H9 (cell line): ENCODE measurements at regions not wholly inside any gene's neighbourhood (a gene's known extent, or its start where the extent isn't known, plus 50 kb on each side); places are given as distances from the start of the nearest gene placed in this dataset.

Source experiments
- DNase-seq: peaks from one replicate; pipeline ENCODE4 v3.0.0-alpha.2; 2017
- H2AFZ ChIP-seq: one replicate; pipeline ENCODE4 v1.6.1; 2013; ENCODE audit warnings: mild to moderate bottlenecking, low read length, control low read depth, moderate library complexity
- H2AK5ac ChIP-seq: 2 replicates; pipeline ENCODE4 v1.6.1; 2013; ENCODE audit warnings: low read length, control low read depth, mixed read lengths; ENCODE audit not compliant: insufficient read length
- H2BK120ac ChIP-seq: one replicate; pipeline ENCODE4 v1.6.1; 2013; ENCODE audit warnings: low read depth, mild to moderate bottlenecking, low read length, control low read depth, inconsistent platforms; ENCODE audit not compliant: poor library complexity, severe bottlenecking
- H2BK12ac ChIP-seq: 2 replicates; pipeline ENCODE4 v1.6.1; 2013; ENCODE audit warnings: low read length, control low read depth, mixed read lengths, low read depth; ENCODE audit not compliant: insufficient read length
- H2BK15ac ChIP-seq: 2 replicates; pipeline ENCODE4 v1.6.1; 2013; ENCODE audit warnings: low read depth, low read length, control low read depth
- H2BK20ac ChIP-seq: one replicate; pipeline ENCODE4 v1.6.1; 2013; ENCODE audit warnings: low read depth, mild to moderate bottlenecking, low read length, control low read depth, inconsistent platforms; ENCODE audit not compliant: poor library complexity, severe bottlenecking
- H2BK5ac ChIP-seq: 2 replicates; pipeline ENCODE4 v1.6.1; 2013; ENCODE audit warnings: low read length, control low read depth, mixed read lengths; ENCODE audit not compliant: insufficient read length
- H3K14ac ChIP-seq: 2 replicates; pipeline ENCODE4 v1.6.1; 2013; ENCODE audit warnings: low read length, control low read depth; ENCODE audit not compliant: insufficient read depth
- H3K18ac ChIP-seq: 2 replicates; pipeline ENCODE4 v1.6.1; 2013; ENCODE audit warnings: low read depth, mild to moderate bottlenecking, mixed read lengths, low read length, control low read depth; ENCODE audit not compliant: insufficient read length
- H3K23ac ChIP-seq: 2 replicates; pipeline ENCODE4 v1.6.1; 2013; ENCODE audit warnings: low read length, control low read depth, mixed read lengths, low read depth; ENCODE audit not compliant: insufficient read length
- H3K23me2 ChIP-seq: 2 replicates; pipeline ENCODE4 v1.6.1; 2013; ENCODE audit warnings: low read depth, mild to moderate bottlenecking, mixed read lengths, low read length, control low read depth; ENCODE audit not compliant: insufficient read length, poor library complexity, severe bottlenecking
- H3K27ac ChIP-seq: 2 replicates; pipeline ENCODE4 v1.5.1; 2013; ENCODE audit warnings: low read length, control low read depth, mixed read lengths, low read depth; ENCODE audit not compliant: insufficient read length
- H3K27me3 ChIP-seq: 2 replicates; pipeline ENCODE4 v1.6.1; 2013; ENCODE audit warnings: low read length, control low read depth, inconsistent platforms; ENCODE audit not compliant: insufficient read depth
- H3K4ac ChIP-seq: 2 replicates; pipeline ENCODE4 v1.6.1; 2013; ENCODE audit warnings: low read depth, mild to moderate bottlenecking, control low read depth, inconsistent platforms, low read length, moderate library complexity
- H3K4me1 ChIP-seq: 2 replicates; pipeline ENCODE4 v1.6.1; 2013; ENCODE audit warnings: low read length, control low read depth, inconsistent platforms; ENCODE audit not compliant: insufficient read depth
- H3K4me2 ChIP-seq: 2 replicates; pipeline ENCODE4 v1.6.1; 2013; ENCODE audit warnings: low read length, control low read depth, mixed read lengths; ENCODE audit not compliant: insufficient read length, insufficient read depth
- H3K56ac ChIP-seq: 2 replicates; pipeline ENCODE4 v1.6.1; 2013; ENCODE audit warnings: low read depth, mild to moderate bottlenecking, mixed read lengths, low read length, control low read depth; ENCODE audit not compliant: insufficient read length
- H3K79me1 ChIP-seq: 2 replicates; pipeline ENCODE4 v1.6.1; 2013; ENCODE audit warnings: low read depth, mild to moderate bottlenecking, moderate library complexity, low read length, control low read depth, inconsistent platforms; ENCODE audit not compliant: insufficient read depth, poor library complexity, severe bottlenecking
- H3K79me2 ChIP-seq: 2 replicates; pipeline ENCODE4 v1.6.1; 2013; ENCODE audit warnings: low read length, control low read depth, inconsistent platforms; ENCODE audit not compliant: insufficient read depth
- H3K9ac ChIP-seq: 2 replicates; pipeline ENCODE4 v1.6.1; 2013; ENCODE audit warnings: low read length, control low read depth, mixed read lengths; ENCODE audit not compliant: insufficient read length; ENCODE audit errors: extremely low read depth
- H3K9me3 ChIP-seq: one replicate; pipeline ENCODE4 v1.6.1; 2013; ENCODE audit warnings: low read depth, low read length, inconsistent platforms; ENCODE audit not compliant: control insufficient read depth
- H3T11ph ChIP-seq: one replicate; pipeline ENCODE4 v1.6.1; 2013; ENCODE audit warnings: mild to moderate bottlenecking, low read length, control low read depth, inconsistent platforms
- H4K20me1 ChIP-seq: one replicate; pipeline ENCODE4 v1.6.1; 2013; ENCODE audit not compliant: control insufficient read depth, insufficient read length, insufficient read depth
- H4K5ac ChIP-seq: 2 replicates; pipeline ENCODE4 v1.6.1; 2013; ENCODE audit warnings: low read depth, mild to moderate bottlenecking, mixed read lengths, low read length, control low read depth; ENCODE audit not compliant: insufficient read length
- H4K8ac ChIP-seq: replicated peaks from 2 replicates; pipeline ENCODE4 v1.6.1; 2013; ENCODE audit warnings: low read length, control low read depth, mixed read lengths, low read depth; ENCODE audit not compliant: insufficient read length
- H4K91ac ChIP-seq: 2 replicates; pipeline ENCODE4 v1.6.1; 2013; ENCODE audit warnings: low read depth, mild to moderate bottlenecking, moderate library complexity, mixed read lengths, low read length, control low read depth; ENCODE audit not compliant: insufficient read length
- H3K27ac Mint-ChIP-seq, 3 experiments: 2 replicates in 2 of 3; 3 replicates in 1 of 3; pipeline ENCODE4 v1.8.0; 2020 to 2021; ENCODE audit warnings: mixed read lengths in 3 of 3, mild to moderate bottlenecking in 1 of 3, moderate library complexity in 1 of 3
- H3K27me3 Mint-ChIP-seq: 2 replicates; pipeline ENCODE4 v1.8.0; 2021; ENCODE audit warnings: low read depth, mild to moderate bottlenecking, moderate library complexity, mixed read lengths
- H3K36me3 Mint-ChIP-seq, 3 experiments: 2 replicates in 2 of 3; 3 replicates in 1 of 3; pipeline ENCODE4 v1.8.0; 2020 to 2021; ENCODE audit warnings: low read depth in 3 of 3, mixed read lengths in 3 of 3; ENCODE audit not compliant: insufficient read depth in 1 of 3
- H3K4me1 Mint-ChIP-seq, 2 experiments: 2 replicates each; pipeline ENCODE4 v1.8.0; 2020; ENCODE audit warnings: mixed read lengths in 2 of 2
- H3K4me3 Mint-ChIP-seq, 2 experiments: 2 replicates in 1 of 2; 3 replicates in 1 of 2; pipeline ENCODE4 v1.8.0; 2020 to 2021; ENCODE audit warnings: mild to moderate bottlenecking in 2 of 2, mixed read lengths in 2 of 2, moderate library complexity in 1 of 2
- H3K9me3 Mint-ChIP-seq, 2 experiments: 2 replicates in 1 of 2; 3 replicates in 1 of 2; pipeline ENCODE4 v1.8.0; 2020; ENCODE audit warnings: mild to moderate bottlenecking in 2 of 2, mixed read lengths in 2 of 2, moderate library complexity in 1 of 2
- CTCF ChIP-seq: fragments of 200-600 bp; sonication (generic); conservative IDR thresholded peaks from 3 replicates; pipeline ENCODE4 v1.8.0; 2021; ENCODE audit warnings: antibody characterized with exemption, mild to moderate bottlenecking
- WGBS: extraction: QIAGEN DNeasy Blood & Tissue Kit; methylation state at CpG from one replicate; pipeline ENCODE4 v1.1.7; 2013; ENCODE audit warnings: missing lambda C conversion rate, low lambda C conversion rate, mixed read lengths; ENCODE audit not compliant: insufficient read length; ENCODE audit errors: extremely low coverage; 5-methylcytosine and 5-hydroxymethylcytosine counted together

DNA sequence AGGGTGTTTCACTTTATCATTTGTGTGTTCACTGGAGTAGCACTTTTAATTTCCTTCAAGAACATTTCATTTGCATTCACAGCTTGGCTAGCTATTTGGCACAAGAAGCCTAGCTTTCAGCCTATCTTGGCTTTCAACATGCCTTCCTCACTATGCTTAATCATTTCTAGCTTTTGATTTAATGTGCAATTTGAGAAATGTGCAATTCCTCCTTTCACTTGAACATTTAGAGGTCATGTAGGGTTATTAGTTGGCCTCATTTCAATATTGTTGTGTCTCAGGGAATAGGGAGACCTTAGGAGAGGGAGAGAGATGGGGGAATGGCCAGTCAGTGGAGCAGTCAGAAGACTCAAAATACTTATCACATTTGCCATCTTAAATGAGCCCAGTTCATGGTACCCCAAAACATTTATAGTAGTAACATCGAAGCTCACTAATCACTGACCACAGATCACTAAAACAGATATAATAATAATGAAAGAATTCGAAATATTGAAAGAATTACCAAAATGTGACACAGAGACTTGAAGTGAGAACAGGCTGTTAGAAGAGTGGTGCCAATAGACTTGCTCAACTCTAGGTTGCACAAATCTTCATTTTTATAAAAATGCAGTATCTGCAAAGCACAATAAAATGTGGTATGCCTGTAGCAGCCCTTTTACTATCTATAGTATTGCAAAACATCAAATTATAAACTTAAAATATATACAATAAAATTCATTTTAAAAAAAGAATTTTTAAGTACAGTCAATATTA is 561.2 kb downstream of the METTL4 start:
- Mint-ChIP-seq H3K4me3 (no peak overlapping the region), H3K27ac (no peak overlapping the region), H3K27me3 (no peaks in the 10 kb centered on the region), H3K36me3 (no peaks in the 10 kb centered on the region), H3K9me3 (no peaks in the 10 kb centered on the region), H3K4me1 (no peaks in the 10 kb centered on the region)
- no peak overlapping the region for H2BK15ac ChIP-seq
- H3K23ac ChIP-seq: no peak overlapping the region
- H3K14ac ChIP-seq: no peak overlapping the region
- DNase-seq: no peak
- no peak overlapping the region for H3K18ac ChIP-seq
- no peaks in the 10 kb centered on the region for H3K9me3 ChIP-seq
- no peaks in the 10 kb centered on the region for H3K79me1 ChIP-seq
- no peak overlapping the region for H2BK20ac ChIP-seq
- H2AFZ ChIP-seq: no peak overlapping the region
- H3K23me2 ChIP-seq: no peaks in the 10 kb centered on the region
- no peak overlapping the region for H3T11ph ChIP-seq
- H3K27ac ChIP-seq: no peak overlapping the region
- no peak overlapping the region for H4K5ac ChIP-seq
- H4K8ac ChIP-seq: no peak overlapping the region
- H2BK120ac ChIP-seq: no peak overlapping the region
- H3K9ac ChIP-seq: no peak overlapping the region
- no peaks in the 10 kb centered on the region for H3K4me1 ChIP-seq
- no peaks in the 10 kb centered on the region for H3K27me3 ChIP-seq
- no peak overlapping the region for H2AK5ac ChIP-seq
- no peak overlapping the region for H3K56ac ChIP-seq
- H2BK5ac ChIP-seq: no peak overlapping the region
- no peak for TF ChIP-seq CTCF
- H3K4ac ChIP-seq: no peak overlapping the region
- no peak overlapping the region for H2BK12ac ChIP-seq
- H4K91ac ChIP-seq: no peak overlapping the region
- H3K4me2 ChIP-seq: no peak overlapping the region
- H3K79me2 ChIP-seq: no peaks in the 10 kb centered on the region
- WGBS: no CpG with 5 or more reads among the region's 2 CpGs
- no peaks in the 10 kb centered on the region for H4K20me1 ChIP-seq
